Vagina (tissue), 2 donors: ENCODE measurements at regions not wholly inside any gene's neighbourhood (a gene's known extent, or its start where the extent isn't known, plus 50 kb on each side); places are given as distances from the start of the nearest gene placed in this dataset.

Experiments
- POLR2A ChIP-seq, 2 donors: fragments of 450-650 bp; IDR thresholded peaks; one replicate each; pipeline ENCODE4 v1.6.1; 2017; ENCODE audit warnings: antibody characterized with exemption in 2 of 2, mild to moderate bottlenecking in 2 of 2, moderate library complexity in 2 of 2
- POLR2AphosphoS5 ChIP-seq, 2 donors: sonication (generic); formaldehyde crosslinking; IDR thresholded peaks; one replicate each; pipeline ENCODE4 v1.9.0; 2017; ENCODE audit warnings: antibody characterized with exemption in 2 of 2, mild to moderate bottlenecking in 2 of 2, low read depth in 1 of 2; ENCODE audit not compliant: insufficient read depth in 1 of 2
- TF ChIP-seq, protein P1 (sequence below), 3 experiments: fragments of 450-650 bp in 2 of 3; fragments of 200-600 bp in 1 of 3; sonication (generic) in 1 of 3; IDR thresholded peaks; one replicate each; pipeline ENCODE4 v1.5.1; 2017 to 2019; ENCODE audit warnings: antibody characterized with exemption in 3 of 3, mild to moderate bottlenecking in 2 of 3, moderate library complexity in 2 of 3

DNA sequence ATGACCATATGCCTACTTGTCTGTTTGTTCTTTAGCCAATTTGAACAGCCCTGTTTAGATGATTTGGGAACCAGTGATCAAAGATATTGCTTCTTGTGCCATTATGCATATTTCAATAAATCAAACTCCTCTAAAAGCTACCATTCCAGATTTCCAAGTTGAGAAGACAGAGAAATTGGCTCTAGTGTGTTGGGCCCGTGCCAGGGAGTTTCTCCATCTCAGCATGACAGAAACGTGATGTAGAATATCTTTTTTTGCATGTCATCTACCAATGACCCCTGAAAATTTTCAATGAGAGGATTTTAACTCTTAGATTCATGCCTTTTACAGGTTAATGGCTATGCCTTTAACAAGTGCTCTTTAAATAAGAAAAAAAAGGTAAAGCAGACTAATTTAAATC is 50.7 kb upstream of the CABCOCO1 start:
- TF ChIP-seq, protein P1, sequence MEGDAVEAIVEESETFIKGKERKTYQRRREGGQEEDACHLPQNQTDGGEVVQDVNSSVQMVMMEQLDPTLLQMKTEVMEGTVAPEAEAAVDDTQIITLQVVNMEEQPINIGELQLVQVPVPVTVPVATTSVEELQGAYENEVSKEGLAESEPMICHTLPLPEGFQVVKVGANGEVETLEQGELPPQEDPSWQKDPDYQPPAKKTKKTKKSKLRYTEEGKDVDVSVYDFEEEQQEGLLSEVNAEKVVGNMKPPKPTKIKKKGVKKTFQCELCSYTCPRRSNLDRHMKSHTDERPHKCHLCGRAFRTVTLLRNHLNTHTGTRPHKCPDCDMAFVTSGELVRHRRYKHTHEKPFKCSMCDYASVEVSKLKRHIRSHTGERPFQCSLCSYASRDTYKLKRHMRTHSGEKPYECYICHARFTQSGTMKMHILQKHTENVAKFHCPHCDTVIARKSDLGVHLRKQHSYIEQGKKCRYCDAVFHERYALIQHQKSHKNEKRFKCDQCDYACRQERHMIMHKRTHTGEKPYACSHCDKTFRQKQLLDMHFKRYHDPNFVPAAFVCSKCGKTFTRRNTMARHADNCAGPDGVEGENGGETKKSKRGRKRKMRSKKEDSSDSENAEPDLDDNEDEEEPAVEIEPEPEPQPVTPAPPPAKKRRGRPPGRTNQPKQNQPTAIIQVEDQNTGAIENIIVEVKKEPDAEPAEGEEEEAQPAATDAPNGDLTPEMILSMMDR (IDR thresholded peaks at IDR 0.05) = no peak
- TF ChIP-seq POLR2A (IDR thresholded peaks at IDR 0.05) = no peak
- no peak for TF ChIP-seq POLR2AphosphoS5 (IDR thresholded peaks at IDR 0.05; ENCODE audit: insufficient read depth in 1 of 2, low read depth in 1 of 2)
